H7 (cell line): ENCODE measurements at regions not wholly inside any gene's neighbourhood (a gene's known extent, or its start where the extent isn't known, plus 50 kb on each side); places are given as distances from the start of the nearest gene placed in this dataset.
"Not testable (repeated sequence)": the region's sequence is repeated elsewhere in the genome, so short reads cannot be mapped to it uniquely, and the experiment has no call there.

ENCODE experiments used
- DNase-seq: peaks from one replicate; pipeline ENCODE4 v3.0.0; 2012
- H3K27me3 ChIP-seq: 2 replicates; pipeline ENCODE4 v1.6.0; 2011; ENCODE audit warnings: mild to moderate bottlenecking, low read length; ENCODE audit not compliant: control insufficient read depth, insufficient read depth
- H3K36me3 ChIP-seq: replicated peaks from 2 replicates; pipeline ENCODE4 v1.5.1; 2011; ENCODE audit warnings: low read length; ENCODE audit not compliant: control insufficient read depth, insufficient read depth
- H3K4me3 ChIP-seq: 2 replicates; pipeline ENCODE4 v1.5.1; 2011; ENCODE audit warnings: low read depth, mild to moderate bottlenecking, control low read depth, low read length, moderate library complexity; ENCODE audit not compliant: insufficient read depth

DNA sequence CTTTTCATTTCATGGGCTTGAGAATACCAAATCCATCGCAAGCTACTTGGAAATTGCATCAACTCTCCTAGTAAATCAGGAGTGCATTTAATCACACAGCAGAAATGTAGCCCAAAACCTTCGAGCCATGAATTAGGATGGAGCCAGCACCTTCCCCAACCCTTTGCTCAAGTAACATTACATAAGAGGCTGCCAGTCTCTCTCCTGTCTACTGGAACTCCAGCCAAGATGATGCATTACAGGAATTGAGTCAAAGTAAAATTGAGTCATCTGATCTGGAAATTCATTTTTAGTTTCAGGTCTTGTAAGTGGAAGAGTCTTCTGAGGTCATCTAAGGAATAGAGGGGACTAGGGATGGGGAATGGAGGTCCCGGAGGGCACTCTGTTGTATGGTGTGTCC lies 69.7 kb upstream of the FHIP2A start:
- Histone ChIP-seq H3K27me3 (no peaks in the 10 kb centered on the region), H3K36me3 (no peaks in the 10 kb centered on the region), H3K4me3 (no peak overlapping the region)
- DNase-seq = no peak

DNA sequence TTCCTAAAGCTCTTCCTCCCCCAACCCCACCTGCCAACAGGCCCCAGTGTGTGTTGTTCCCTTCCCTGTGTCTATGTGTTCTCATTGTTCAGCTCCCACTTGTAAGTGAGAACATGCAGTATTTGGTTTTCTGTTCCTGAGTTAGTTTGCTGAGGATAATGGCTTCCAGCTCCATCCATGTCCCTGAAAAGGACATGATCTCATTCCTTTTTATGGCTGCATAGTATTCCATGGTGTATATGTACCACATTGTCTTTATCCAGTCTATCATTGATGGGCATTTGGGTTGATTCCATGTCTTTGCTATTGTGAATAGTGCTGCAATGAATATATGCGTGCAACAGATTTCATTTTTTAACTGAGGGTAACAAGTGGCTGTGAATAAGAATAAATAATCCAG lies 69.0 kb upstream of the FHIP2A start:
- DNase-seq, H3K4me3 ChIP-seq, H3K27me3 ChIP-seq, H3K36me3 ChIP-seq: not testable (repeated sequence)

DNA sequence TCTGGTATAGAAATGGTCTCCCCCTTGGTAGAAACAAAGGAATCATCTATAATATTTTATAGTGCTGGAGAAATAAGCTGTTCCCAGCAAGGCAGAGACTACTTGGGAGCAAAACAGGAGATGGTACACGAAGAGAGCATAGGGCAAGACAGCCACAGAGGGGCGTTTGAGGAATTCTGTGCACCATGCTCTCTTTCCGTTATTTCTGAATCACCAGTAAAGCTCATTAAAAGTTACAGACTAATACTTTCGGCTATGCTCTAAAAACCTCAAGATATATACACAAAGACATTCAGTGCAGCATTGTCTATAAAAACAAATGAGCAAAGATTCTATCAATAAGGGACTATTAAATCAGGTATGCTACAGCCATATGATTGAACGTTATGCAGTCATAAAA lies 68.5 kb upstream of the FHIP2A start:
- Histone ChIP-seq H3K27me3 (no peaks in the 10 kb centered on the region), H3K4me3 (no peak overlapping the region)
- DNase-seq = no peak

DNA sequence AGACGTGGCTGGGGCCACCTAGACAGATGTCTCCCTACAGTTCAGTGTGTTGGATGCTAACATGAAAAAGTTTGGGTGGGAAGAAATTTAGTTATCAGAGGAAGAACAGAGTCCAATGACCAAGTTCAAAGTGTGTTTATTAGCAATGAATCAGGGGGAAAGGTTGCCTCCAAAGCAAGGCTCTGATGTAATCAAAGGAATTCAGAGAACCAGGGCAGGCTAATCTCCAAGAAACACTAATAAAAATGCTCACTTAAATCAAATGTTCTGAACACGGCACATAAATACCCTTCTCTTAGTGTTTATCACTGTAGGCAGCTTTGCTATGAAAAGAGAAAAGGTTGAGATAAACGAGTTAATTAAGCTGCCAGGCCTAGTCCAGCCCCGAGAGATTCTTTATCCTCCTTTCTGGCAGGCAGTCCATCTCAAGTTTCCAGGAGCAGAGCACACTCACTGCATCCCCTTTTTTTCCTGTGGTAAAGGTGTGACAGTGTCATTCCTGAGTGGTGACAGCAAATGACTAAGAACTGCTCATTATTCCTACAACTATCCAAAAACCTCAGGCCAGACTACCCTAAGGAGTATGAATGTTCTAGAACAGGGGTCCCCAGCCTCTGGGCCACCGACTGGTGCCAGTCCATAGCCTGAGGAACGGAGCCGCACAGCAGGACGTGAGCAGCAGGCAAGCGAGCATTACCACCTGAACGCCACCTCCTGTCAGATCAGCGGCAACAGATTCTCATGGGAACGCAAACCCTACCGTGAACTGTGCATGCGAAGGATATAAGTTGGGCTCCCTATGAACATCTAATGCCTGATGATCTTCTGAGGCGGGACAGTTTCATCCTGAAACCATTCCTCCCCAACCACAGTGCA lies 66.9 kb upstream of the FHIP2A start:
- Histone ChIP-seq H3K4me3 (no peak overlapping the region), H3K27me3 (no peaks in the 10 kb centered on the region), H3K36me3 (no peaks in the 10 kb centered on the region)
- DNase-seq = no peak

More for the DNA sequence above, 68.5 kb upstream of the FHIP2A start:
- H3K36me3 ChIP-seq = no peaks in the 10 kb centered on the region

DNA sequence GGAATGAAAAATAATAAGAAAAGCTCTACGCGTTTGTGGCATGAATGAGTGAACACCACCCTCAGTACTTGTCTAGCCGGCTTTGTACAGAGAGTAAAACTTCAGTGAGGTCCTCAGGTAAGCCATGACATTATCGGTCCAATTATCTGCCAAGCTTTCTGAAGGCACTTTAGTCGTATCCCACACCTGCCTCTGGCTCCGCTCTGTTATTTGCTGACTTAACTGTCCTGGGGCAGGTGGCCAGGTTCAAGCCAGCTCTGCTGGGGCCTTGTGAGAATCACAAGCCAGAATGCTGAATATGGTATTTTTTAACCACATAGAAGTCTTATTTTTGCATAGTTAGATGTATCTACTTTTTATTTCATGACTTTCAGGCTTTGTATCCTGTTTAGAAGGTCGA lies 66.0 kb upstream of the FHIP2A start:
- no peaks in the 10 kb centered on the region for H3K27me3 ChIP-seq
- no peaks in the 10 kb centered on the region for H3K36me3 ChIP-seq
- no peak for DNase-seq
- H3K4me3 ChIP-seq = no peak overlapping the region

DNA sequence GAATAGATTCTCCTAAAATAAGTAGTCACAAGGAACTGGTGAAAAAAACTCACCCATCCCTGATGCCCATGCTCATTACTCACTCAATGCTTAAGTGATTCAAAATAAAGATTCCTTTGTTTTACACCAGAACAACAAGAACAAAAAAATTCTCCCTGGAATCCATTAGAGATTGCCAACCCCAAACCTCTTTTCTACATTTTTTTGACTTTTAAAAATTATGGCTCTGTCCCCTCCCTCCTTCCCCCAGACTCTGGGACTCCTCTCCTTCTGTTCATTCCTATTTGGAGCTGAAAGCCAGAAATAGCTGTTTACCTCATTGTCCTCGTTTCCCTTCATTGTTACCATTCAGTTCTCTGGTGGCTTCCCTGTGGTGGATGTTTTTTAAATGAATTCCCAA lies 63.2 kb upstream of the FHIP2A start:
- no peak overlapping the region for H3K4me3 ChIP-seq
- H3K36me3 ChIP-seq = no peaks in the 10 kb centered on the region
- DNase-seq = no peak
- no peaks in the 10 kb centered on the region for H3K27me3 ChIP-seq

DNA sequence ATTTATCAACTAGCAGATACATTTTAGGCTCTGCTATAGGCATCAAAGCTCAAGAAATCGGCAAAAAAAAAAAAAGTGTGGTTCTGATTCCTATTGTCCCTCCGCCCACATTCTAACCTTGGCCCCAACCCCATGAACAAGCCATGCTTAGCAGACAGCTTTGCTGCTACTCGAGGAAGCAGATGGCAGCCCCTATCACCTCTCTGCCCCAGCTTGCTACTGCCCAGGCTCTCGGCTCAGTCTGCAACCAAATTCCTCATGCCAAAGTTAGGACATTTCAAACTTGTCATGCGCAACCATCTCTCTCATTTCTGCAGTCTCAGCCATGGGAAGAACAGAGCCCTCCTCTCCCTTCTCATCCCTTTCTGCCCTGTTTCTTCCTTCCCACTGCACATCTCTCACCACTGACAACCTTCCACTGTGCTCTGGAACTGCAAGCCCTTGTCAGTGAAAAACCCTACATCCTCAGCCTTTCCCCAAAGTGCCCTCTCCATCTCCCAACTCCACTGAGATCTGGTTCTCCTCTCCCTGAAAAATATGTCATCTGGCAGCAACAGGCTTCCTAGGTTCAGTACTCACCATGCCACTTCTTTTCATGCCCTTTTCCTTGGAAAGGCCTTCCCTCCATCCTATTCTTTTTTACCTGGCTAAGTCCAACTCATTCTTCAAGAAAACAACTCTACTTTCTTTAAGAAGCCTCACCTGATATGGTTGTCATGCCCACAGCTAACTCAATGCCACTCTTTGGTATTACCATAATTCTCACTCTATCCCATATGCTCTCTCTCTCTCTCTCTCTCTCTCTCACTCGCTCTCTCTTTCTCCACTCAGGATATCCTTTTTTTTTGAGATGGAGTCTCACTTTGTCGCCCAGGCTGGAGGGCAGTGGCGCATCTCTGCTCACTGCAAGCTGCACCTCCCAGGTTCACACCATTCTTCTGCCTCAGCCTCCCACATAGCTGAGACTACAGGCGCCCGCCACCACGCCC lies 60.1 kb upstream of the FHIP2A start:
- no peaks in the 10 kb centered on the region for H3K36me3 ChIP-seq
- DNase-seq = no peak
- peaks cover 3% of the 10 kb centered on the region; the same call in 1 of the 2 replicates for H3K27me3 ChIP-seq
- no peak overlapping the region for H3K4me3 ChIP-seq

DNA sequence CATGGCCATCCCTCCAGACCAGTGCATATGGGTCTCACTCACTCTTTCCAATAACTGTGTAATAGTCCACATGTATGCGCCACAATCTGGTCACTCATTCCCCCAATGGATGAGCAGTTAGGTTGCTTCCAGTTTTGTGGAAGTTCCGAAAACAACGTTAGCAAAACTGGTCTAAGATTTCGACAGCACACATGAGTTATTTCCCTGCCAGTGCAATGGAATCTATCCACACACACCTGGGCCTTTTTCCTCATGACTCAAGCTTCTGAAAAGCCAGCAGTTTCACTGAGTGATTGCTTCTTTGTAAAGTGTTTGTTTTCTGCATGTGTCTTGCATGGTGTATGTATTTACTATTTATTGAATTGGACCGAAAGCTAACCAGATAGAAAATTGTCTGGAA lies 58.8 kb upstream of the FHIP2A start:
- no peak for DNase-seq
- no peak overlapping the region for H3K4me3 ChIP-seq
- H3K36me3 ChIP-seq = no peaks in the 10 kb centered on the region
- peaks cover 9% of the 10 kb centered on the region for H3K27me3 ChIP-seq

DNA sequence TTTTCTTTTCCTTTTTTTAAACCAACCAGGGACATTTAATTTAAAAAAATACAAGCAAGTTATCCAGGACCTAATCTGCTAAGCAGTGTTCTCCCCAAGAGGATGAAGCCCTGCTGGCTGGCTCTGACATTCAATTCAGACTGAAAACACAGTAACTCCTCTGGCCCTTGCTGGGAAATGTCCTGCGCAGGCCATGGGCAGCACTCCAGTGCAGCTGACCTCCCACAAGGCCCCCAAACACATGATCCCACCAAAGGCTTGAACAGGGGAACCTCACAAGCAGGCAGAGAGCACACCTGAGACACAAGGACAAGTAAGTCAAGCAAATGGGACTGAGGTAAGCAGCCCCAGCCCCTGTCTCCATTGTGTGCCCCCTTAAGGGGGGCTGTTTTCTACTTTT lies 56.9 kb upstream of the FHIP2A start:
- Histone ChIP-seq H3K36me3 (no peaks in the 10 kb centered on the region), H3K27me3 (peaks cover 16% of the 10 kb centered on the region), H3K4me3 (no peak overlapping the region)
- DNase-seq = no peak

DNA sequence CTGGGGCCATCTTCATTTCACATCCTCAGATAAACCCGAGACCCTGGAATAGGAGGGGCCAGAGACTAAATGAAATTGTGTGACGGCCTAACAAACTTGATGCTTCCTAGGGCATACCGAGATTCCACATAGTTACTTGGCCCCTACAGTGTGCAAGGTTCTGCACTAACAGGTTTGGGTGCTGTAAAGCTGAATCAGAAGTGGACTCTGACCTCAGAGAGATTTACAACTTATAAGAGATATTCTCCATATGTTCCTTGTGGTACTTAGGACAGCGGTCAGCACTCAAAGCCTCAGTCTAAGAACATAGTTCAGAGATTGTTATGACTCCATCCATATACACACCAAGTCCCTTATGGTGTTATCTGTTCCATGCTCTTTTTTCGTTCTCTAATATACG lies 55.1 kb upstream of the FHIP2A start:
- Histone ChIP-seq H3K36me3 (no peaks in the 10 kb centered on the region), H3K4me3 (no peak overlapping the region), H3K27me3 (peaks cover 16% of the 10 kb centered on the region)
- no peak for DNase-seq

DNA sequence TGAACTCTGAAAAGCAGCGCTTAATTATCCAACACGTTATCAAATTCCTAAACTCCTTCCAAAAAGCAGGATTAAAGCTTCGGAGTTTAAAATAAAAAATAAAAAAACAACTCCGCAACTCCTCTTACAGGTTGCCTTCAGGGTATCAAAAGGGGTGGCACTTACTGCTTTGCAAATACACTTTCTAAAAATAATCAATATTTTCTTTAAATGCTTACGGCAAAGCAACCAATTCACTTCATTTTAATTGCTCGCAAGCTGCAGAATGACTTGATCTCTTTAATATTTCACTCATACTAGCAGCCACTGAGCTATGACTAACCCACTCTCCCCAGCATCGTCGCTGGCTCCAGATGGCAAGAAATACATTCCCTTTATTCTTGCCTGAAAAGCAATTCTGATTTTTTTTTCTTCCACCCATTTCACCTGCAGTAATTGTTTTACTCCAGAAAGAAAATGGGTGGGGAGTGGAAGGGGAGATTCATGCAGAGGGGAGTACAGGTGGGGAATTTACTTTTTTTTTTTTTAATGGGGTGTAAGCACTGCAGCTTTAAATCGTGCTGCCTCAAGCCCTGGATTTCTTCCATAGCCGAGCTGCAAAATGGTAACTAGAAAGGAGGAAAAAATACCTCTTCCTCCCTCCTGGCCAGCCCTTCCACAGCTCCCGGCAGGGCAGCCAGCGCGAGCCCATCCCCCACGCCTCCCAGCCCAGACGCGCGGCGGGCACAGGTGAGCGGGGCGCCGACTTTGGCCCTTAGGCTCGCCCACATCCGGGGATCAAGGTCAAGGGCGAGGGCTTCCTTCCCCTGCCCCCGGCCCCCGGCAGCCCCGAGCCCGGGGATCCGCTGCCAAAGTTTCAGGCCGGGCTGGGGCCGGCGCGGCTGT lies 54.2 kb upstream of the FHIP2A start:
- peaks cover 16% of the 10 kb centered on the region for H3K27me3 ChIP-seq
- H3K4me3 ChIP-seq = peak overlapping the region; percentile 56
- peak; percentile 85 for DNase-seq
- no peaks in the 10 kb centered on the region for H3K36me3 ChIP-seq

DNA sequence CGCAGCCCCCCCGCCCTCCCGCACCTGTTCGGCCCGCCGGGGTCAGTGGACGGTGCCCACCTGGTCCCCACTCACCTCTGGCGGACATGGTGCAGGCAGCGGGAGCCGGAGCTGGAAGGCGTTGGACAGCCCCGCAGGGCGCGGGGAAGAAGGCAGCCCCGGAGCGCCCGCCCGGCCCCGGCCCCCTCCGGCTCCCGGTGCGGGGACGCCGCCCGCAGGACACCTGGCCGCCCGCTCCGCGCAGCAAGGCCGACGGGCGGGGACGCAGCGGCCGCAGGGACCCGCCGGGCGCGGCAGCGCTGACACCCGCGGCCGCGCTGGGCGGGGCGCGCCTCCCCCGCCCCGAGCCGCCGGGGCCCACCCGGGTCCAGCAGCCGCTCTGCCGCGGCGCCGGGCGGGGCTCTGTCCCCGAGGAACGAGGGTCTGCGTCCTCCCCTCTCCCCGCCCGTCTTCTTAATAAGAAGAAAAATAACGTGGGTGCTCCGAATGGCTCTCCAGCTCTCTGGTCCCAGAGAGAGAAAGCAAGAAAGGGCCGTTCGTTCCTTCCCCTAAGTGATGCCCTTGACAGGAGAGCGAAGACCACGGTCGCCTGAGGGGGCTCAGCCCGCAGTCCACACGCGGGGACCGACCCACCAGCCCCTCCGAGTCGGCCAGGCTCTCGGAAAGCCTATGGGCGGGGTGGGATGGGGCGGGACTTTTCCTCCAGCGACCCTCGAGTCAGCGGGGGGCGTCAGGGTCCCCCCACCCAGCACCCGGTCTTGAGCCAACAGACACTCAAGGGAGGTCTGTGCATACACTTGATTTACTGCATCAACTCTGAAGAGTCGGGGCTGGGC lies 53.4 kb upstream of the FHIP2A start:
- peak; percentile 81 for DNase-seq
- Histone ChIP-seq H3K27me3 (peaks cover 16% of the 10 kb centered on the region), H3K4me3 (peak overlapping the region; percentile 56), H3K36me3 (no peaks in the 10 kb centered on the region)

DNA sequence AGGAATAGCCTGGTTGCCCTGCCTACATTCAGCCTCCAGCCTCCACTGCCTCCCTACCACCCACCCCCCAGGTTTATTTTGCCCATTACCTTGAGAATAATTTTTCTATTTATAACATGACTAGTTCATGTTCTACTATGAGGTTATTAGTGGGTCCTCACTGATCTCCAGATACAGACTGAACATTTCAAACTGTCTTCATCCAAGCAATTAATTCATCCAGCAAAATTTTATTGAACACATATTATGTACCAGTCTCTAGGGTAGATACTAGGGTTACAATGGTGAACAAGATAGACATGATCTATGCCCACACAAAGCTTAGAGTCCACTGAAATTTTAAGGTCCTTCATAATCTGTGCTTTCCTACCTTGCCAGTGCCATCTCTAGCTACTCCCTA lies 51.6 kb upstream of the FHIP2A start:
- Histone ChIP-seq H3K27me3 (peaks cover 16% of the 10 kb centered on the region), H3K36me3 (no peaks in the 10 kb centered on the region), H3K4me3 (no peak overlapping the region)
- DNase-seq = no peak
